CD4-positive, alpha-beta T cell treated with Interleukin-1 beta for 1 hour (primary cell): ENCODE measurements at regions not wholly inside any gene's neighbourhood (a gene's known extent, or its start where the extent isn't known, plus 50 kb on each side); places are given as distances from the start of the nearest gene placed in this dataset.
"Not testable (repeated sequence)": the region's sequence is repeated elsewhere in the genome, so short reads cannot be mapped to it uniquely, and the experiment has no call there.

Experiments used
- DNase-seq, 2 donors: peaks; one replicate each; pipeline ENCODE4 v3.0.0-alpha.2; 2020 to 2022

- no peak for DNase-seq
Observed at GRCh38 chr18:76307293-76307690, 187.8 kb downstream of the ZNF516 start.

- no peak for DNase-seq
Observed at GRCh38 chr18:76306685-76307292, 188.3 kb downstream of the ZNF516 start.

GRCh38 chr18:76285866-76286265 lies 209.2 kb downstream of the ZNF516 start:
- no peak for DNase-seq

- no peak for DNase-seq
Observed at GRCh38 chr18:76281565-76281964, 213.5 kb downstream of the ZNF516 start.

- DNase-seq = no peak
Observed at GRCh38 chr18:76277801-76278200, 217.2 kb downstream of the ZNF516 start.

- no peak for DNase-seq
Observed at GRCh38 chr18:76275727-76276313, 219.2 kb downstream of the ZNF516 start.

GRCh38 chr18:76274468-76275289 lies 220.4 kb downstream of the ZNF516 start:
- no peak for DNase-seq

GRCh38 chr18:76273956-76274355 lies 221.1 kb downstream of the ZNF516 start:
- DNase-seq = no peak

GRCh38 chr18:76273036-76273545 lies 222.0 kb downstream of the ZNF516 start:
- DNase-seq = no peak

GRCh38 chr18:76267423-76267822 lies 227.6 kb downstream of the ZNF516 start:
- DNase-seq = not testable (repeated sequence)

GRCh38 chr18:76266236-76266991 lies 228.6 kb downstream of the ZNF516 start:
- DNase-seq = no peak

- DNase-seq = no peak
Observed at GRCh38 chr18:76265497-76266235, 229.4 kb downstream of the ZNF516 start.

- no peak for DNase-seq
Observed at GRCh38 chr18:76264876-76265250, 230.2 kb downstream of the ZNF516 start.

- DNase-seq = no peak
Observed at GRCh38 chr18:76264198-76264875, 230.7 kb downstream of the ZNF516 start.

- no peak for DNase-seq
Observed at GRCh38 chr18:76263046-76264005, 231.7 kb downstream of the ZNF516 start.

- no peak for DNase-seq
Observed at GRCh38 chr18:76260941-76261472, 234.0 kb downstream of the ZNF516 start.

- DNase-seq = no peak
Observed at GRCh38 chr18:76259711-76260110, 235.3 kb downstream of the ZNF516 start.

GRCh38 chr18:76259096-76259495 lies 235.9 kb downstream of the ZNF516 start:
- no peak for DNase-seq

- DNase-seq = no peak
Observed at GRCh38 chr18:76258209-76258608, 236.8 kb downstream of the ZNF516 start.

- DNase-seq = no peak
Observed at GRCh38 chr18:76255070-76255683, 239.9 kb downstream of the ZNF516 start.
